Motor neuron (in vitro differentiated cells): ENCODE measurements at regions not wholly inside any gene's neighbourhood (a gene's known extent, or its start where the extent isn't known, plus 50 kb on each side); places are given as distances from the start of the nearest gene placed in this dataset.

Experiments
- ATAC-seq, 8 experiments: fragments of 200-7000 bp; cut with Tn5 transposase; replicated peaks in 6 of 8; 2 replicates each; pipeline ENCODE4 v1.8.0; 2021; ENCODE audit warnings: mild to moderate bottlenecking in 8 of 8, moderate library complexity in 8 of 8
- H3K27ac ChIP-seq, 2 donors: fragments of 250-450 bp; sonication (Bioruptor Pico); 2 replicates each; pipeline ENCODE4 v1.9.0; 2021; ENCODE audit warnings: antibody characterized with exemption in 2 of 2, mild to moderate bottlenecking in 2 of 2, moderate library complexity in 1 of 2
- H3K4me1 ChIP-seq, 2 donors: fragments of 250-450 bp; sonication (Bioruptor Pico); replicated peaks in 1 of 2; 2 replicates each; pipeline ENCODE4 v1.6.1; 2021; ENCODE audit warnings: antibody characterized with exemption in 2 of 2, mild to moderate bottlenecking in 2 of 2, moderate library complexity in 1 of 2
- H3K4me3 ChIP-seq, 5 donors: fragments of 250-450 bp; sonication (Bioruptor Pico); 2 replicates each; pipeline ENCODE4 v1.9.0; 2021; ENCODE audit warnings: antibody characterized with exemption in 5 of 5, mild to moderate bottlenecking in 5 of 5, moderate library complexity in 4 of 5
- WGBS, 10 experiments: fragments of 450-650 bp; shearing (Covaris generic); methylation state at CpG; one replicate each; pipeline ENCODE4 v1.0.0; 2022; 5-methylcytosine and 5-hydroxymethylcytosine counted together
- in situ Hi-C, 9 experiments: fragments of 400-800 bp; cut with MboI; loops; one replicate each; pipeline ENCODE4 v1.15.0; 2021; ENCODE audit warnings: low sequenced_read_pairs in 9 of 9, low pct_unique_long_range_greater_than_20kb in 2 of 9; ENCODE audit not compliant: unreplicated experiment in 9 of 9

- no peak for ATAC-seq
- Histone ChIP-seq H3K27ac (peak overlapping the region in 1 of 2 donors; percentile 37), H3K4me3 (no peak overlapping the region), H3K4me1 (peaks cover 6 to 12% of the 10 kb centered on the region in 2 donors)
- in situ Hi-C loops, result no loop called here
- WGBS, 10 experiments, result 0 to 67% (median 20%) methylated on average over 1 of the region's 3 CpGs; no CpG with 5 or more reads in 5 of the 10 experiments
These were observed 184.5 kb upstream of the NTM start for GRCh38 chr11:131185915-131186314.

DNA sequence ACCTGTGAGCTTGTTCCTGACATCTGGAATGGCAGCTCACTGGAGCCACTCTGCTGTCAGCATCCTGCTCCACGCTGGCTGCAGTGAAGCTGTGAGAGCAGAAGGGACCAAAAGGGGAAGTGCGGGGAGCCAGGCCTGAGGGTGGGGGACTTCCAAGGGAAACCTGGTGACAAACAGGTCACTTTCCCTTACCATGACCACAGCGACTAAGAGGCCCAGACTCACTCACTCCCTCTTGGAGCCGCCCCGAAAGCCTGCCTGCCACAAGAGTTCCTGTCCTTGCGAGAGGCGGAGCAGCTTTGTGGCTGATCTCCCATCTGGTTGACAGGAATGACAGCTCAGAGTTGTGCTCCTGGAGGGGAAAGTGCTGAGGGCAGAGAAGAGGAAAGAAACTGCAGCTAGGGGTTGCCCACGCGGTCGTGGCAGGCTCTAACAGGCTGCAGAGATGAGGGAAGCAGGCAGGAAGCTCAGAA is 183.8 kb upstream of the NTM start:
- Histone ChIP-seq H3K27ac (peak overlapping the region in 1 of 2 donors; percentile 37), H3K4me3 (peak overlapping the region in 1 of 5 donors; percentile 9), H3K4me1 (peaks cover 6 to 15% of the 10 kb centered on the region in 2 donors)
- in situ Hi-C loops, result no loop called here
- 0 to 100% (median 9%) methylated on average over 1 to 7 of the region's 10 CpGs; no CpG with 5 or more reads in 3 of the 10 experiments for WGBS, 10 experiments
- peak in 7 of 8 experiments; percentile 52 to 94 (median 92) for ATAC-seq

DNA sequence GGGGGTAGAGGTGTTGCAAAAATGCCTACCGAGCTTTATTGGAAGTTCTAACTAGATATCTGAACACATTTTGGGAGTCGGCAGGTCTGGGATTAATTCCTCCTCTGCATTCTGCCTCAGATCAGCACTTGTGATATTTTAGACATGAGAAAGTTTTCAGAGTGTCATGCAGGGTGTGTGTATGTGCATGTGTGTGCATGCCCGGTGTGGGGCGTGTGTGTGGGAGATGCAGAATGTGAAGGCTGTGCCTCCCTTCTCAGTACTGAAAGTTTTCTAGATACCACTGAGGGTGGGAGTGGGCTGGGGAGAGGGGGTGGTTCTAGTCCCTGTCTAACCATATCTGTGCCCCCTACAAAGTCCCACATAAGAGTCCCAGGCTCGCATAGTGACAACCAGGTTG is 180.0 kb upstream of the NTM start:
- ATAC-seq, result peak in 2 of 8 experiments; percentile 42 to 50
- Histone ChIP-seq H3K4me1 (peaks cover 9 to 29% of the 10 kb centered on the region in 2 donors), H3K4me3 (no peak overlapping the region), H3K27ac (no peak overlapping the region)
- in situ Hi-C loops, result no loop called here
- 0 to 100% (median 80%) methylated on average over 1 to 3 of the region's 5 CpGs; no CpG with 5 or more reads in 3 of the 10 experiments for WGBS, 10 experiments

DNA sequence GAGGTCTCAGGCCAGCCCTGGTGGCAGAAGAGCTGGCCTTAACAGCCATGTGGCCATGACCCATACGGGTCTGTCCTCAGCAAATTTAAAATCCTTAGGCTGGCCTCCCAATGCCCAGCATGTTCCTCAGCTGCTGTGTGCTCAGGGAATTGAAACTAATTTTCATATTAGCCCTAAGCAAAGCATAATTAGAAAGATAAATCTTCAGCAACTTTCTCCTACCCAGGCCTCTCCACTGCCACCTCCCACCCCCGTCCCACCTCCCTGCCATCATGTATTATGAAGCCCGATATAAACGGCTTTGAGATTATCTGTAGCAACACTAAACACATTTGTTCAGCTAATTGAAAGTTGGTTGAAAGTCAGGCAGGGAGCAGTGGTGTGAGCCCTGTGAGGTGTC is 178.8 kb upstream of the NTM start:
- 0 to 53% (median 0%) methylated on average over 1 to 3 of the region's 4 CpGs; no CpG with 5 or more reads in 5 of the 10 experiments for WGBS, 10 experiments
- no peak overlapping the region for H3K4me3 ChIP-seq
- peak in 3 of 8 experiments; percentile 17 to 30 (median 27) for ATAC-seq
- H3K4me1 ChIP-seq, result peaks cover 9 to 26% of the 10 kb centered on the region in 2 donors
- H3K27ac ChIP-seq, result no peak overlapping the region
- in situ Hi-C loops, result no loop called here

GRCh38 chr11:131192628-131193027 is 177.8 kb upstream of the NTM start:
- Histone ChIP-seq H3K27ac (no peak overlapping the region), H3K4me3 (no peak overlapping the region), H3K4me1 (peaks cover 4 to 17% of the 10 kb centered on the region in 2 donors)
- no peak for ATAC-seq
- WGBS, 10 experiments, result 0 to 69% (median 33%) methylated on average over 1 to 12 of the region's 12 CpGs
- in situ Hi-C loops, result no loop called here

GRCh38 chr11:131193031-131193501 is 177.3 kb upstream of the NTM start:
- in situ Hi-C loops, result no loop called here
- Histone ChIP-seq H3K4me3 (no peak overlapping the region), H3K27ac (no peak overlapping the region), H3K4me1 (peaks cover 4 to 17% of the 10 kb centered on the region in 2 donors)
- ATAC-seq, result no peak
- 8 to 98% (median 90%) methylated on average over 2 to 7 of the region's 11 CpGs; no CpG with 5 or more reads in 3 of the 10 experiments for WGBS, 10 experiments

DNA sequence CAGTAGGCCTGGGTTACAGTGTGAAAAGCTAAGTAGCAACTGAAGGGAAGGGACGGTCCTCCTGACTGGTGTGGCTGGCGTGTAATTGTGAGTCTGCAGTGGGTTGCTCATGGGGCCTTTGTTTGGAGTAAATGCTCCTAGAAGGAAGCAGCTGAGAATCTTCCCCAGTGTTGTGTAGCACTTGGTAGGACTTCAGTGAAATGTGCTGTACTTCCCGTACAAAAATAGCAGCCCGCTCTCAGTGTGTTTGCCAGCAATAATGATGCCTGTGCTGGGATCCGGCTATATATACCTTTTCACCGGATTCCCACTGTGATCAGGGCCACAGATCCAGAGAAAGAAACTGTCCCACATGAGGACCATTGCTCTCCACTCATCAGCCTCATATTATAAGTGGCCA is 175.7 kb upstream of the NTM start:
- peaks cover 4 to 17% of the 10 kb centered on the region in 2 donors for H3K4me1 ChIP-seq
- no peak overlapping the region for H3K4me3 ChIP-seq
- in situ Hi-C loops, result no loop called here
- H3K27ac ChIP-seq, result no peak overlapping the region
- ATAC-seq, result no peak
- WGBS, 10 experiments, result 64 to 100% (median 93%) methylated on average over 1 to 6 of the region's 6 CpGs; no CpG with 5 or more reads in 4 of the 10 experiments

GRCh38 chr11:131195661-131196517 is 174.5 kb upstream of the NTM start:
- in situ Hi-C loops, result no loop called here
- H3K4me3 ChIP-seq, result no peak overlapping the region
- peaks cover 4 to 17% of the 10 kb centered on the region in 2 donors for H3K4me1 ChIP-seq
- H3K27ac ChIP-seq, result no peak overlapping the region
- peak in 3 of 8 experiments; percentile 20 to 86 (median 36) for ATAC-seq
- 0 to 96% (median 75%) methylated on average over 2 to 7 of the region's 11 CpGs; no CpG with 5 or more reads in 3 of the 10 experiments for WGBS, 10 experiments

- Histone ChIP-seq H3K27ac (no peak overlapping the region), H3K4me3 (no peak overlapping the region), H3K4me1 (peaks cover 0 to 5% of the 10 kb centered on the region in 2 donors)
- ATAC-seq, result no peak
- WGBS, 10 experiments, result 0 to 83% (median 70%) methylated on average over 1 to 7 of the region's 15 CpGs; no CpG with 5 or more reads in 2 of the 10 experiments
- in situ Hi-C loops, result no loop called here
These were observed 172.0 kb upstream of the NTM start for GRCh38 chr11:131198161-131199014.

GRCh38 chr11:131199015-131199280 is 171.5 kb upstream of the NTM start:
- no peak for ATAC-seq

DNA sequence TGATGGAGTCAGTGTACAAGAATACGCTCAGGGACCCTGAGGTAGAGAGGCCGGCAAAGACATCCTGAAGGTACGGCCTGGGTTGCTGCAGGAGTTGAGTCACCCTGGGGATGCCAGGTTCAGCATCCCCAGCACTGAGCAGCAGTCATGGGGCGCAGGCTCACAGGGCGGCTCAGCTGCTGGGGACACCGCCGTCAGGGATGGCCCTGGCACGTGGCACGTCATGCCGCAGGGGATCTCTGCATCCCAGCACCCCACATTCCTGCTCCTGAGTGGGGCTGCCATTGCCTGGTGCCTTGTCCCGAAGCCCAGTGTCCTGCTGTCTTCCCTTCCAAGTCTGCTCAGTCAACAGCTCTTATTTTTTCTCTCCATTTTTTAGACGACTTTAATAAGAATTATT is 168.7 kb upstream of the NTM start:
- in situ Hi-C loops, result no loop called here
- WGBS, 10 experiments, result 7 to 93% (median 82%) methylated on average over 1 to 8 of the region's 12 CpGs
- no peak overlapping the region for H3K27ac ChIP-seq
- no peak overlapping the region for H3K4me3 ChIP-seq
- ATAC-seq, result no peak
- peaks cover 0 to 2% of the 10 kb centered on the region in 2 donors for H3K4me1 ChIP-seq

More at GRCh38 chr11:131199015-131199280, 171.5 kb upstream of the NTM start:
- in situ Hi-C loops, result no loop called here
- no peak overlapping the region for H3K4me3 ChIP-seq
- WGBS, 10 experiments, result 40 to 100% (median 90%) methylated on average over 1 to 6 of the region's 8 CpGs; no CpG with 5 or more reads in 7 of the 10 experiments
- peaks cover 0 to 2% of the 10 kb centered on the region in 2 donors for H3K4me1 ChIP-seq
- H3K27ac ChIP-seq, result no peak overlapping the region

GRCh38 chr11:131203040-131203439 is 167.4 kb upstream of the NTM start:
- in situ Hi-C loops, result no loop called here
- no peak overlapping the region for H3K4me3 ChIP-seq
- no peak overlapping the region for H3K27ac ChIP-seq
- peaks cover 0 to 2% of the 10 kb centered on the region in 2 donors for H3K4me1 ChIP-seq
- ATAC-seq, result no peak
- 17 to 83% (median 60%) methylated on average over 1 of the region's 1 CpG; no CpG with 5 or more reads in 7 of the 10 experiments for WGBS, 10 experiments

DNA sequence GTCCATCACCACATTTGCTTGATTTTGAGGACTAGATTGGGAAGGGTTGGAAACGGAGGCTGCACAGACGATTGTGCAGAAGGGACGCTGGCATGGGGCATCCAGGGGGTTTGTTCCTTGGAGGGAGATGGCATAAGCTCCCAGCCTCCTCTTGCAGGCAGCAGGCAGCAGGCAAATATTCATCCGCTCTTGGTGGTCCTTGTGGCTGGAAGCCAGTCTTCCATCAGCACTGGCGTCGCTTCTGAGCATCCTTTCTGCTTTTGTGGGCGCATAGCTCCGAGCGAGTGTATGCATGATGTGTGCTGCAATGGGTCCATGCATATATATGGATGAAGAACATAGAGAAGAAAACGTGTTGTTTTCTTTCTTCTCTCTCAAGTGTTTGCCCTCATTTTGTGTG is 166.1 kb upstream of the NTM start:
- in situ Hi-C loops, result no loop called here
- H3K27ac ChIP-seq, result no peak overlapping the region
- ATAC-seq, result no peak
- H3K4me3 ChIP-seq, result no peak overlapping the region
- WGBS, 10 experiments, result 40 to 100% (median 74%) methylated on average over 1 to 8 of the region's 10 CpGs; no CpG with 5 or more reads in 2 of the 10 experiments
- H3K4me1 ChIP-seq, result peaks cover 0 to 2% of the 10 kb centered on the region in 2 donors
